ENCODE measurements at regions not wholly inside any gene's neighbourhood (a gene's known extent, or its start where the extent isn't known, plus 50 kb on each side); places are given as distances from the start of the nearest gene placed in this dataset.

DNA sequence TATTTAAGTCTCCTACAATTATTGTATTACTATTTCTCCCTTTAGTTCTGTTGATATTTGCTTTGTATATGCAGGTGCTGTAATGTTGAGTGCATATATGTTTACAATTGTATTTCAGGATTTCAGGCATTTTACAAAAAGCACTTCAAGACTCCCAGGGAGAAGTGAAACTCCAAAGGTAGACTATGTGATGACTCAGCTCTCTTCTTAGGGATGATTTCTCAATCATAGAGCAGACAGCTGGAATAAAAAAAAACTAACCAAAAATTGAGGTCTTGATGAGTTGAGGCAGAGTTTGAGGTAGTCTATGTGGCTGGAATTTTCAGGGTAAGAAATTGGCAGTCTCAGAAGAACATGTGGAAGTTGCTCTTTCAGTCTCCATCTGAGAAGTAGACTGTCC lies 786.1 kb downstream of the TFAP2A start:
- Mint-ChIP-seq H3K4me1 (no peaks in the 10 kb centered on the region), H3K4me3 (no peak overlapping the region), H3K9me3 (peaks cover 7% of the 10 kb centered on the region), H3K27me3 (no peaks in the 10 kb centered on the region), H3K36me3 (ENCODE audit: low read depth) (no peaks in the 10 kb centered on the region), H3K27ac (no peak overlapping the region)
- CTCF ChIA-PET, result no interaction called here
- POLR2A ChIA-PET, result no interaction called here
- DNase-seq, result no peak

GRCh38 chr6:9627916-9628315 lies 787.0 kb downstream of the TFAP2A start:
- H3K4me1 Mint-ChIP-seq, result no peaks in the 10 kb centered on the region
- H3K27me3 Mint-ChIP-seq, result no peaks in the 10 kb centered on the region
- no peak overlapping the region for H3K4me3 Mint-ChIP-seq
- no peak overlapping the region for H3K27ac Mint-ChIP-seq
- DNase-seq, result no peak
- no peaks in the 10 kb centered on the region for H3K36me3 Mint-ChIP-seq (ENCODE audit: low read depth)
- CTCF ChIA-PET, result no interaction called here
- peaks cover 7% of the 10 kb centered on the region for H3K9me3 Mint-ChIP-seq
- POLR2A ChIA-PET, result no interaction called here

DNA sequence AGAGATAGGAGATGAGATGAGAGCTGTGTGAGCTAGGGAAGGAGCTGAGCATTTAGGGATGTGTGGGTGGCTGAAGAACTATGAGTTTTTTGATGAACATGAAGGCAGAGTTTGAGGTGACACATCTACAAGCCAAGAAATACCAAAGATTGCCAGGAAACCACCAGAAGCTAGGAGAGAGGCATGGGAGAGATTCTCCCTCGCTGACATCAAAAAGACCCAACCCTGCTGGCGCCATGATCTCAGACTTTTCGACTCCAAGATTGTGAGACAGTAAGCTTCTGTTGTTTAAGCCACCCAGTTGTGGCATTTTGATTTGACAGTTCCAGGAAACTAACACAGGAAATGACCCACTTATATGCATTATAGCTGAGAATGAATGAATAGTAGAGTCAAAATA lies 790.9 kb downstream of the TFAP2A start:
- ChIA-PET POLR2A (no interaction called here), CTCF (no interaction called here)
- Mint-ChIP-seq H3K9me3 (peaks cover 4% of the 10 kb centered on the region), H3K27ac (no peak overlapping the region), H3K36me3 (ENCODE audit: low read depth) (no peaks in the 10 kb centered on the region), H3K4me1 (no peaks in the 10 kb centered on the region), H3K4me3 (no peak overlapping the region), H3K27me3 (no peaks in the 10 kb centered on the region)
- no peak for DNase-seq

- Mint-ChIP-seq H3K27me3 (no peaks in the 10 kb centered on the region), H3K9me3 (no peaks in the 10 kb centered on the region), H3K4me3 (no peak overlapping the region), H3K4me1 (no peaks in the 10 kb centered on the region), H3K36me3 (ENCODE audit: low read depth) (no peaks in the 10 kb centered on the region), H3K27ac (no peak overlapping the region)
- ChIA-PET POLR2A (no interaction called here), CTCF (no interaction called here)
- no peak for DNase-seq
Observed at GRCh38 chr6:9623228-9623832, 791.5 kb downstream of the TFAP2A start.

DNA sequence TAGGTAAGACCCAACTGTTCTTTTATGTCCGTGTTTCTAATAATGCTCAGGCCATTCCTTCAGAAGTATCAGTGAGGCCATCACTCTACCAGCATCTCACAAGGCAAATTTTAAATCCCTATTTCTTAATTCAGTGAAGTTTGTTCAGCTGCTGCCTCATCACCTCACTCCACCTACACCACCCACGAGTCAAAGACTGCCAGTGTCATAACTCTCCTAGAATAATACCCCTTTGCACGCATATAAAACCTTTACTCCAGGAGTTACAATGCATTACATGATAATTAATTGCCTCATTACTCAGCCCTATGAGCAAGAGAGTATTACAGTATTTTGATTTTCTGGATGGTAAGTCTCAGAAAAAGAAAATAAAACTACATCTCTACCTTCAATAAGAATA lies 793.6 kb downstream of the TFAP2A start:
- no peaks in the 10 kb centered on the region for H3K4me1 Mint-ChIP-seq
- H3K36me3 Mint-ChIP-seq (ENCODE audit: low read depth), result no peaks in the 10 kb centered on the region
- no peaks in the 10 kb centered on the region for H3K9me3 Mint-ChIP-seq
- H3K27me3 Mint-ChIP-seq, result no peaks in the 10 kb centered on the region
- no peak for DNase-seq
- POLR2A ChIA-PET, result no interaction called here
- H3K4me3 Mint-ChIP-seq, result no peak overlapping the region
- CTCF ChIA-PET, result no interaction called here
- H3K27ac Mint-ChIP-seq, result no peak overlapping the region

GRCh38 chr6:9620687-9621086 lies 794.2 kb downstream of the TFAP2A start:
- no peak overlapping the region for H3K4me3 Mint-ChIP-seq
- CTCF ChIA-PET, result no interaction called here
- H3K9me3 Mint-ChIP-seq, result no peaks in the 10 kb centered on the region
- no peaks in the 10 kb centered on the region for H3K4me1 Mint-ChIP-seq
- no peaks in the 10 kb centered on the region for H3K36me3 Mint-ChIP-seq (ENCODE audit: low read depth)
- H3K27me3 Mint-ChIP-seq, result no peaks in the 10 kb centered on the region
- H3K27ac Mint-ChIP-seq, result no peak overlapping the region
- POLR2A ChIA-PET, result no interaction called here
- no peak for DNase-seq

DNA sequence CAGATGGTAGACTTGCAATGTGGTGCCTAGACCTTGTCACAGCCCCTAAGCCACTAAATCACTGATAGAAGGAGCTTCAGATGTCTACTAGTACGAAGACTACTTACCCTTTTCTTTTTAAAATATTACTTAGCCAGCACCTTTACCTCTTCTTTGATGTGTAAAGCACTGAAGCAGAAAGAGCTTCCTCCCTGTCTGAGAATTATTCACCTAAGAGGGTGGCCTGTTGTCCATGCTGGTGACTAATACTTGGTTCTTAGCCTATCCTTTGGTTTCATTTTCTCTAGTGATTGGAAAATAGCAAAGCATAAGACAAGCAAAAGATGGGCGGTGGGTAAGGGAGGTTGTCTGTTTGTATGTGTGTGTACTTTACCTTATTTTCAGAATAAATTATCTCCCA lies 794.6 kb downstream of the TFAP2A start:
- Mint-ChIP-seq H3K9me3 (no peaks in the 10 kb centered on the region), H3K36me3 (ENCODE audit: low read depth) (no peaks in the 10 kb centered on the region), H3K27ac (no peak overlapping the region), H3K4me3 (no peak overlapping the region), H3K4me1 (no peaks in the 10 kb centered on the region), H3K27me3 (no peaks in the 10 kb centered on the region)
- DNase-seq, result no peak
- ChIA-PET CTCF (interaction anchor here (0.6 kb wide), 1 partner anchor 19 kb away, joined by 4 read pairs; no protein-coding TSS in a partner anchor), POLR2A (no interaction called here)

DNA sequence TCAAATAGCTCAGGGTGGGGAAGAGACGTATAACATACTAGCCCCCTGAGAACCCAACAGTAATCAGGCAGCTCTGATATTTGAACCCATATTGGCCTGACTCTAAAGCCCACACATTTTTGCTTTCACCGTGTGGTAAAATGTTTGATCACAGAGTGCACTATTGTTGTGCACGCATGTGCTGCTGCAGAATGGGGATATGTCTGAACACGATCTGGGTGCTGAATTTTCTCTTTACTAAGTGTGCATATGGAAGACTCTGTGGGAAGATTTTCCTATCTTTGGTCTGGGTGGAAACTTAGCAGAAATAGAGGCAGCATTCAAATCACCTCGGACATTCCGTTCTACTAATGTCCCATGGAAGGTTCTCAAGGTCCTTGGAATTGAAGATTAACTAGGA lies 800.1 kb downstream of the TFAP2A start:
- no peak for DNase-seq
- H3K4me1 Mint-ChIP-seq, result no peaks in the 10 kb centered on the region
- no peaks in the 10 kb centered on the region for H3K27me3 Mint-ChIP-seq
- ChIA-PET POLR2A (no interaction called here), CTCF (no interaction called here)
- no peak overlapping the region for H3K27ac Mint-ChIP-seq
- H3K9me3 Mint-ChIP-seq, result no peaks in the 10 kb centered on the region
- no peak overlapping the region for H3K4me3 Mint-ChIP-seq
- no peaks in the 10 kb centered on the region for H3K36me3 Mint-ChIP-seq (ENCODE audit: low read depth)

DNA sequence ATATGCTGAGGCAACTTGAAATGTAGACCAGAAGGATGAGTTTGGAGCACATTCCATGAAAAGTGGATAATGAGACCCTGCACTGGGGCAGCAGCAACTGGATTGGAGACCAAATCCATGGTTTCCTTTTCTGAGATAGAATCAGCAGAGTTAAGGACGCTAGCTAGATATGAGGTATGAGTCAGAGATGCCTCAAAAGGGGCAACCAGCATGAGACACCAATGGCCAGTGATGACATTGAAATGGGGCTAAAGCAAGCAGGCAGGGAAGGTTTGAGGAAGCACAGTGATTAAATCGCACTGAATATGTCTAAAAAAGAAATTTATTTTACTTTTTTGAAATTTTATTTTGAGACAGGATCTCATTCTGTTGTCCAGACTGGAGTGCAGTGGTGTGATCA lies 802.4 kb downstream of the TFAP2A start:
- DNase-seq, result no peak
- ChIA-PET CTCF (no interaction called here), POLR2A (no interaction called here)
- Mint-ChIP-seq H3K36me3 (ENCODE audit: low read depth) (no peaks in the 10 kb centered on the region), H3K4me1 (no peaks in the 10 kb centered on the region), H3K27me3 (no peaks in the 10 kb centered on the region), H3K27ac (no peak overlapping the region), H3K4me3 (no peak overlapping the region), H3K9me3 (no peaks in the 10 kb centered on the region)

DNA sequence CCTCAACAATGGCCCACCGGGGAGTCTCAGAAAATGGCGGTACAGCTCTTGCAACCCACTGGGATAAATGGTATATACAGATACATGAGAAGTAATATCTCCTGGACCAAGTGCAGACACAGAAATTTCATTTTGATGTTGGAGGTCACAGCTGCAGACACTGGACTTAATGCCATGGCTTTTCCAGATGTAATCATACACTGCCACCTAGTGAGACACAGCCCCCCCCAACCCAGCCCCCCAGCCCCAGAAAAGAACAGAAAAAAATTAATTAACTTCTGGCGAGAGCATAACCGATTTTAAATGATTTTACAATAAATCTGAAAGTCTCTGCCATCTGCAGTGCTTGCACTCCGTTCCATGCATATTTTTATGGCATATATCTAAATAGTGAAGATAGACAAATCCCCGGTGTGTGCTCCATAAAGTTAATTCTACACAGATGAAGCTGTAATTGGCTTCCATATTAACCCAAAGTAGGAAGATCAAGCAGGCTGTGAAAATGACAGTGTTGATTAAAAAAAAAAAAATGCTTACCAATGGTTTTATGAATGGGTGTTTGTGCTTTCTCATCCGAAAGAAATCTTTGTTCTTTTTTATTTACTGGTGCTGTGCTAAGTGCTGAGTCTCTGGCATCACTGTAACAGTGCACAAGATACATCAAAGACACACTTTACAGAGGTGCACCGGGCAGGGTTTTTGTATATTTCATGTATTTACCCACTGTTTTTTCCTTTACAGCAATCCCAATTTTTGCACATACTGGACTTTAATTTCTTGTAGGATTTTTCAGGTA lies 804.1 kb downstream of the TFAP2A start:
- no peaks in the 10 kb centered on the region for H3K27me3 Mint-ChIP-seq
- no peaks in the 10 kb centered on the region for H3K9me3 Mint-ChIP-seq
- CTCF ChIA-PET, result no interaction called here
- no peak for DNase-seq
- H3K4me3 Mint-ChIP-seq, result no peak overlapping the region
- no peaks in the 10 kb centered on the region for H3K36me3 Mint-ChIP-seq (ENCODE audit: low read depth)
- no peak overlapping the region for H3K27ac Mint-ChIP-seq
- H3K4me1 Mint-ChIP-seq, result no peaks in the 10 kb centered on the region
- POLR2A ChIA-PET, result no interaction called here

GRCh38 chr6:9606435-9607134 lies 808.3 kb downstream of the TFAP2A start:
- no peaks in the 10 kb centered on the region for H3K36me3 Mint-ChIP-seq (ENCODE audit: low read depth)
- ChIA-PET POLR2A (no interaction called here), CTCF (no interaction called here)
- H3K9me3 Mint-ChIP-seq, result no peaks in the 10 kb centered on the region
- no peaks in the 10 kb centered on the region for H3K27me3 Mint-ChIP-seq
- H3K4me3 Mint-ChIP-seq, result no peak overlapping the region
- DNase-seq, result no peak
- no peak overlapping the region for H3K27ac Mint-ChIP-seq
- no peaks in the 10 kb centered on the region for H3K4me1 Mint-ChIP-seq

- CTCF ChIA-PET, result no interaction called here
- Mint-ChIP-seq H3K27me3 (no peaks in the 10 kb centered on the region), H3K36me3 (ENCODE audit: low read depth) (no peaks in the 10 kb centered on the region), H3K4me3 (no peak overlapping the region), H3K4me1 (no peaks in the 10 kb centered on the region), H3K27ac (no peak overlapping the region), H3K9me3 (no peaks in the 10 kb centered on the region)
- POLR2A ChIA-PET, result no interaction called here
- DNase-seq, result no peak
Observed at GRCh38 chr6:9594746-9595145, 820.1 kb downstream of the TFAP2A start.

DNA sequence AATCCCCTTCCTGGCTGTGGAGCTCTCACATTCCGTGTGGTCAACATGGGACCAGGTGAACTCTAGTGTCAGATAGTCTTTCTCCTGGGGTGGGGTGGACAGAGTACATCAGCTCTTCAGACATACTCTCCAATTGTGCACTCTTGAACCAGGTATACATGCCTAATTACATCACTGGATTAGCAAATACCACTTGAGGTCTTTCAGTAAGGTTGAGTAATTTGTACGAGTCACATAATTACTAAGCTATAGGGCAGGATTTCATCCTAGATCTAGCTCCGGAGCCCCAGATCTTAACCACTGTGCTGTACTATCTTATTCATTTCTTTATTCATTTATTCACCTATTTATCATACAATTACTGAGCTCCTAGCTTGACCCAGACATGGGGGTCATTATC lies 821.3 kb downstream of the TFAP2A start:
- H3K36me3 Mint-ChIP-seq (ENCODE audit: low read depth), result no peaks in the 10 kb centered on the region
- ChIA-PET CTCF (no interaction called here), POLR2A (no interaction called here)
- H3K9me3 Mint-ChIP-seq, result no peaks in the 10 kb centered on the region
- H3K27me3 Mint-ChIP-seq, result no peaks in the 10 kb centered on the region
- H3K4me3 Mint-ChIP-seq, result no peak overlapping the region
- H3K4me1 Mint-ChIP-seq, result no peaks in the 10 kb centered on the region
- no peak for DNase-seq
- no peak overlapping the region for H3K27ac Mint-ChIP-seq

Measured in activated CD4-positive, alpha-beta T cell treated with anti-CD3 and anti-CD28 coated beads, Interleukin-2, amount 10 ng/mL, durations not matched to agents 7 days and 5 days (primary cell).